CD14-positive monocyte (primary cell): ENCODE measurements at regions not wholly inside any gene's neighbourhood (a gene's known extent, or its start where the extent isn't known, plus 50 kb on each side); places are given as distances from the start of the nearest gene placed in this dataset.

ENCODE experiments used
- DNase-seq, 3 donors: peaks; one replicate each; pipeline ENCODE4 v3.0.0-alpha.2; 2011 to 2022
- H2AFZ ChIP-seq: 2 replicates; pipeline ENCODE4 v1.6.0; 2012; ENCODE audit warnings: mild to moderate bottlenecking, low read depth, low read length, inconsistent platforms; ENCODE audit not compliant: insufficient read depth, poor library complexity, severe bottlenecking
- H3K27ac ChIP-seq, 2 donors: 1 replicate in 1 of 2; 2 replicates in 1 of 2; pipeline ENCODE4 v1.5.1; 2012 to 2013; ENCODE audit warnings: low read length in 2 of 2, control low read depth in 1 of 2, inconsistent platforms in 1 of 2, low read depth in 1 of 2, mild to moderate bottlenecking in 1 of 2
- H3K27me3 ChIP-seq, 2 donors: one replicate each; pipeline versions ENCODE4 v1.6.0 to v1.6.1; 2011 to 2013; ENCODE audit warnings: low read length in 2 of 2; ENCODE audit not compliant: control insufficient read depth in 2 of 2, insufficient read depth in 2 of 2
- H3K36me3 ChIP-seq, 2 donors: replicated peaks in 1 of 2; 1 replicate in 1 of 2; 2 replicates in 1 of 2; pipeline versions ENCODE4 v1.5.1 to v1.6.1; 2012 to 2013; ENCODE audit warnings: low read length in 2 of 2, control low read depth in 1 of 2, inconsistent platforms in 1 of 2, mild to moderate bottlenecking in 1 of 2; ENCODE audit not compliant: insufficient read depth in 2 of 2, control insufficient read depth in 1 of 2
- H3K4me1 ChIP-seq, 2 donors: 1 replicate in 1 of 2; 2 replicates in 1 of 2; pipeline versions ENCODE4 v1.5.1 to v1.6.1; 2012 to 2013; ENCODE audit warnings: low read length in 2 of 2, control low read depth in 1 of 2, inconsistent platforms in 1 of 2, mild to moderate bottlenecking in 1 of 2, moderate library complexity in 1 of 2; ENCODE audit not compliant: insufficient read depth in 2 of 2, control insufficient read depth in 1 of 2
- H3K4me2 ChIP-seq: replicated peaks from 2 replicates; pipeline ENCODE3; 2012; ENCODE audit warnings: low read length, moderate library complexity, mild to moderate bottlenecking; ENCODE audit not compliant: poor library complexity, severe bottlenecking; ENCODE audit errors: extremely low read depth
- H3K4me3 ChIP-seq, 3 experiments: fragments of 200-600 bp in 1 of 3; sonication (generic) in 1 of 3; replicated peaks in 1 of 3; 1 replicate in 2 of 3; 2 replicates in 1 of 3; pipeline ENCODE4 v1.5.1; 2011 to 2013; ENCODE audit warnings: low read length in 3 of 3, mild to moderate bottlenecking in 3 of 3, control low read depth in 2 of 3, low read depth in 2 of 3, inconsistent platforms in 1 of 3, moderate library complexity in 1 of 3
- H3K79me2 ChIP-seq: 2 replicates; pipeline ENCODE4 v1.6.0; 2012; ENCODE audit warnings: mild to moderate bottlenecking, control low read depth, inconsistent platforms, low read length, moderate library complexity; ENCODE audit not compliant: insufficient read depth
- H3K9ac ChIP-seq: 2 replicates; pipeline ENCODE4 v1.6.0; 2017; ENCODE audit warnings: low read length, mild to moderate bottlenecking; ENCODE audit not compliant: insufficient read depth, poor library complexity, severe bottlenecking
- H3K9me3 ChIP-seq, 2 donors: replicated peaks in 1 of 2; 1 replicate in 1 of 2; 2 replicates in 1 of 2; pipeline versions ENCODE4 v1.5.1 to v1.6.1; 2012 to 2013; ENCODE audit warnings: low read length in 2 of 2, control low read depth in 1 of 2; ENCODE audit not compliant: control insufficient read depth in 1 of 2, insufficient read depth in 1 of 2
- H4K20me1 ChIP-seq: 2 replicates; pipeline ENCODE4 v1.6.0; 2012; ENCODE audit warnings: mild to moderate bottlenecking, low read length, control low read depth, moderate library complexity; ENCODE audit not compliant: insufficient read depth
- H3K27ac Mint-ChIP-seq, 7 donors: one replicate each; pipeline ENCODE4 v1.8.0; 2020; ENCODE audit warnings: mild to moderate bottlenecking in 7 of 7, mixed read lengths in 7 of 7, moderate library complexity in 6 of 7, inconsistent platforms in 2 of 7
- H3K27me3 Mint-ChIP-seq, 3 donors: one replicate each; pipeline ENCODE4 v1.8.0; 2021 to 2022; ENCODE audit warnings: low read depth in 3 of 3, mild to moderate bottlenecking in 3 of 3, mixed read lengths in 3 of 3, moderate library complexity in 3 of 3, inconsistent platforms in 1 of 3
- H3K36me3 Mint-ChIP-seq, 2 donors: one replicate each; pipeline ENCODE4 v1.8.0; 2020; ENCODE audit warnings: mixed read lengths in 2 of 2, inconsistent platforms in 1 of 2, mild to moderate bottlenecking in 1 of 2
- H3K4me1 Mint-ChIP-seq: one replicate; pipeline ENCODE4 v1.8.0; 2020; ENCODE audit warnings: mild to moderate bottlenecking, mixed read lengths
- H3K4me3 Mint-ChIP-seq, 2 donors: one replicate each; pipeline ENCODE4 v1.8.0; 2020; ENCODE audit warnings: mild to moderate bottlenecking in 2 of 2, mixed read lengths in 2 of 2, moderate library complexity in 1 of 2
- H3K9me3 Mint-ChIP-seq, 7 donors: one replicate each; pipeline ENCODE4 v1.8.0; 2020 to 2022; ENCODE audit warnings: mixed read lengths in 7 of 7, mild to moderate bottlenecking in 6 of 7, moderate library complexity in 6 of 7, inconsistent platforms in 2 of 7
- WGBS: methylation state at CpG from one replicate; pipeline ENCODE4 v1.1.5; 2013; ENCODE audit warnings: missing lambda C conversion rate; ENCODE audit not compliant: insufficient coverage; 5-methylcytosine and 5-hydroxymethylcytosine counted together
- intact Hi-C, 2 donors: fragments of 100-400 bp; cut with micrococcal nuclease; formaldehyde crosslinking; loops; one replicate each; pipeline versions ENCODE4 v1.15.0 to v1.15.1; 2023
- TF ChIP-seq, protein P1 (sequence below): fragments of 200-600 bp; IDR thresholded peaks from one replicate; pipeline ENCODE4 v1.8.0; 2022; ENCODE audit warnings: antibody characterized with exemption, mild to moderate bottlenecking

DNA sequence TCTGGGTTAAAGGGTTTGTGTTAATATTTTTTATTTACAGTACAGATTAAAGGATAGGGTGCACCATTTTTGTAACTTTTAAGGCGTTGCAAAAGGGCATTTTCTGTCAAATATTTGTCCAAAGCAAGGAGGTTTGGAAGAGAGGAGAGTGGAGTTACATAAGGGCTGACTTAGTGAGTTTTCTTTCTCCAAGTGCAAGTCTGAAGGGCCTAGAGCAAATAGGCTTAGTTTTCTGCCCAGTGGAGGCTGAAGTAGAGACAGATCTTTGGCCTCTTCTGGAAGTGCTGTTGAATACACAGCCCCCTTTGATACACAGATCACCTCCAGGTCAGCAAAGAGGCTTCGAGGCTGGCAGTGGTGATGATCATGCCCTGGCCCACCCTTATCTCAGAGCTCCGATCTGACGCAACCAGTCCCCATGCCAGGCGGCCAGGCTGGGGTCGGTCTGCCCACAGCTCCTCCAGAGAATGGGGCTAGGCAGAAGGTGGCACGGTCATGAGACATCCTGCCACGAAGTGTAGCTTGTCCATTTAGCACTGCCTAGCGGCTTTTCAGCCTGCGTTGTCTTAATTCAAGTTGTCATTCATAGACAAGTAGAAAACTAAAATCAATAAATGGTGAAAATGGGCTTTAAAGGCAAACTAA, 79.5 kb upstream of the IRX3 start:
- Histone ChIP-seq H3K4me2 (no peak overlapping the region), H3K4me3 (no peak overlapping the region), H3K9ac (no peak overlapping the region), H3K27ac (no peak overlapping the region), H3K79me2 (no peaks in the 10 kb centered on the region), H3K9me3 (no peaks in the 10 kb centered on the region), H2AFZ (no peak overlapping the region), H3K4me1 (no peaks in the 10 kb centered on the region), H4K20me1 (no peaks in the 10 kb centered on the region), H3K27me3 (peaks cover 30 to 59% of the 10 kb centered on the region in 2 donors), H3K36me3 (no peaks in the 10 kb centered on the region)
- intact Hi-C loops = no loop called here
- no peaks in the 10 kb centered on the region for H3K36me3 Mint-ChIP-seq
- no peak for DNase-seq
- no peak overlapping the region for H3K27ac Mint-ChIP-seq
- TF ChIP-seq, protein P1, sequence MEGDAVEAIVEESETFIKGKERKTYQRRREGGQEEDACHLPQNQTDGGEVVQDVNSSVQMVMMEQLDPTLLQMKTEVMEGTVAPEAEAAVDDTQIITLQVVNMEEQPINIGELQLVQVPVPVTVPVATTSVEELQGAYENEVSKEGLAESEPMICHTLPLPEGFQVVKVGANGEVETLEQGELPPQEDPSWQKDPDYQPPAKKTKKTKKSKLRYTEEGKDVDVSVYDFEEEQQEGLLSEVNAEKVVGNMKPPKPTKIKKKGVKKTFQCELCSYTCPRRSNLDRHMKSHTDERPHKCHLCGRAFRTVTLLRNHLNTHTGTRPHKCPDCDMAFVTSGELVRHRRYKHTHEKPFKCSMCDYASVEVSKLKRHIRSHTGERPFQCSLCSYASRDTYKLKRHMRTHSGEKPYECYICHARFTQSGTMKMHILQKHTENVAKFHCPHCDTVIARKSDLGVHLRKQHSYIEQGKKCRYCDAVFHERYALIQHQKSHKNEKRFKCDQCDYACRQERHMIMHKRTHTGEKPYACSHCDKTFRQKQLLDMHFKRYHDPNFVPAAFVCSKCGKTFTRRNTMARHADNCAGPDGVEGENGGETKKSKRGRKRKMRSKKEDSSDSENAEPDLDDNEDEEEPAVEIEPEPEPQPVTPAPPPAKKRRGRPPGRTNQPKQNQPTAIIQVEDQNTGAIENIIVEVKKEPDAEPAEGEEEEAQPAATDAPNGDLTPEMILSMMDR = no peak
- H3K4me3 Mint-ChIP-seq = no peak overlapping the region
- peaks cover 0 to 3% (median 0%) of the 10 kb centered on the region in 7 donors for H3K9me3 Mint-ChIP-seq
- peaks cover 13% of the 10 kb centered on the region for H3K4me1 Mint-ChIP-seq
- 82% methylated on average over 7 of the region's 10 CpGs for WGBS
- peaks cover 44 to 69% (median 53%) of the 10 kb centered on the region in 3 donors for H3K27me3 Mint-ChIP-seq

DNA sequence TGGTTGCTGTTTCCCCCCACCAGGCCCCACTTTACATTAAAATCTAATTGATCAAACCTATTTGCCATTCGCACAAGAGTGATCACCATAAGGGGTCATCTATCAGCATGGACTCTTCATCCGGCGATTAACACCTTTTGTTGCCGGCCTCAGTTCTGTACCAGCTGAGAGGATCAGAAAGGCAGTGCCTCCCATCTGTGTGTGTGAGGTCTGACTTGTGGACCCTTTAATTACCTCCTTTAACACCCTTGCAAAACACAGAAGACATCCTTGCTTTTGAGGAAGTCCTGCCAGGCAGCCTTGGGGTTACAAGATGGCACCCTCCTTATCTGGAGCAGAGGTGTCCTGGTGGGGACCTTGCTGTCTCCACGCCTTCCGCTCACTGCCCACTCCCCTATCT, 77.2 kb upstream of the IRX3 start:
- H3K9me3 Mint-ChIP-seq = peaks cover 0 to 4% (median 2%) of the 10 kb centered on the region in 7 donors
- peaks cover 5% of the 10 kb centered on the region for H3K4me1 Mint-ChIP-seq
- 87% methylated on average over 3 of the region's 6 CpGs for WGBS
- TF ChIP-seq, protein P1 = no peak
- Histone ChIP-seq H4K20me1 (no peaks in the 10 kb centered on the region), H3K79me2 (no peaks in the 10 kb centered on the region), H3K27ac (no peak overlapping the region), H3K27me3 (peaks cover 20 to 53% of the 10 kb centered on the region in 2 donors), H3K4me1 (no peaks in the 10 kb centered on the region), H3K4me2 (no peak overlapping the region), H2AFZ (no peak overlapping the region), H3K9ac (no peak overlapping the region), H3K36me3 (no peaks in the 10 kb centered on the region), H3K4me3 (no peak overlapping the region), H3K9me3 (no peaks in the 10 kb centered on the region)
- H3K36me3 Mint-ChIP-seq = no peaks in the 10 kb centered on the region
- H3K4me3 Mint-ChIP-seq = peak overlapping the region in 1 of 2 donors; percentile 15
- intact Hi-C loops = no loop called here
- DNase-seq = no peak
- H3K27ac Mint-ChIP-seq = no peak overlapping the region
- H3K27me3 Mint-ChIP-seq = peaks cover 31 to 60% (median 34%) of the 10 kb centered on the region in 3 donors
